Tongue (tissue), 1 donor: ENCODE measurements at regions not wholly inside any gene's neighbourhood (a gene's known extent, or its start where the extent isn't known, plus 50 kb on each side); places are given as distances from the start of the nearest gene placed in this dataset.

Experiments
- DNase-seq: peaks from one replicate; pipeline ENCODE4 v3.0.0-alpha.2; 2015

DNA sequence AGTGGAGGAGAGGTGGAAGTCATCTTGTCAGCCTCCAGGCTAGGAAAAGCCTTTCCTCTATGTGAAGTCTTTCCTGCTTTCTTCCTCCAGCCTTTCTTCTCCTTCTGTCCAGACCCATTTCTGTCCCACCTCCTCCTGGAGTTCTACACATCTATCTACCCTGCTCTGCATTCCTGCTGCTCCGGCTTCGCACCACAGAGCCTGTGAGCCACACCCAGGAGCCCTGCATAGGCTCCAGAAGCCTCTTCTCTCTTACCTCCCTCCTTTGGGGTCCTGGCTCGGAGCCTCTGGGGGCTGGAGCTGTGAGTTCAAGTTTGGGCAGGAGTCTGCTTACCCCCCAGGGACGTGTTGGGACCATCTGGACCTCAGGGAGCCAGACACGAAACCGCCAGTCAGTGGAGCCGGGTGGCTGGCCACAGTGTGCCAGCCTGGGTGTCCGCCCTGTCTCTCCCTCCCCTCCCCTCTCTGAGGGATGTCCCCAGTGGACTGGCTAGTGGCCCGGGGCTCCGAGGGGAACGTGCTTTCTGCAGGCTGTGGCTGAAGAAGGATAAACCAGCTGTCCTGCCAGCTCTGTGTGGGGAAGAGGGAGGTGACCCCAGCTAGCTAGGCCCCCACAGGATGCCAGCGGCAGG lies 99.2 kb downstream of the VEGFA start:
- DNase-seq, result no peak

- no peak for DNase-seq
These were observed 98.5 kb downstream of the VEGFA start for GRCh38 chr6:43868467-43868866.

- no peak for DNase-seq
These were observed 98.0 kb downstream of the VEGFA start for GRCh38 chr6:43867996-43868395.

GRCh38 chr6:43867246-43867645 lies 97.2 kb downstream of the VEGFA start:
- no peak for DNase-seq

DNA sequence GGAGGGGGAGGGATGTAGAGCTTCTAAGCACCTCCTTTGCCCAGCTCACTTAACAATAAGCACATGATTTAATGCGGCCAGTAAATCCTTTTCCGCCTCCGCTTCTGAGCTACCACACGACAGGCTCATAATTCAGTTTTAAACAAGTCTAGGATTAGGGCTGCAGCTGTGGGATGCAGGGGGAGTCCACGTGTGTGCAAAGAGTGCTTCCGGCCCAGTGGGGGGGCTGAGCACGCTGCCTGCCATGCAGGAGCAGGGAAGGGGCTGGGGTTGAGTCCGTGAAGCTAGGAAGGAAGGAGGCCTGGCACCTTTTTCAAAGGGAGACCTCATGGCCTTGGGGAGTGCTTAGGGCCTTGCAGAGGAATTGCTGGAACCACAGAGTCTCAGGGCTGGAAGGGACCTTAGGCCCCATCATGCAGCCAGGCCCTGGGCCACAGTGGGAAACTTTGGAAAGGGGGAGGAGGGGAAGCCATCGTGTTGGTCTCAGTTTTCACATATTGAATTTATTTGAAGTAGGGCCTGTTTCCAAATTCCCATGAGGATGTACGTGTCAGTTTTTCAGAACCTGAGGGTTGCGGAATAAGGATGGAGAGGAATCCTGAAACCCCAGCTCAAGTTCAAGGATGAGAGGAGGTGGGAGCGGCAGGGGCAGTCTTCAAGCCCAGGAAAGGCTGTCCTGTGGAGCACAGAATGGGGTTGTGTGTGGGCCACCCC lies 96.1 kb downstream of the VEGFA start:
- peak; percentile 82 for DNase-seq

DNA sequence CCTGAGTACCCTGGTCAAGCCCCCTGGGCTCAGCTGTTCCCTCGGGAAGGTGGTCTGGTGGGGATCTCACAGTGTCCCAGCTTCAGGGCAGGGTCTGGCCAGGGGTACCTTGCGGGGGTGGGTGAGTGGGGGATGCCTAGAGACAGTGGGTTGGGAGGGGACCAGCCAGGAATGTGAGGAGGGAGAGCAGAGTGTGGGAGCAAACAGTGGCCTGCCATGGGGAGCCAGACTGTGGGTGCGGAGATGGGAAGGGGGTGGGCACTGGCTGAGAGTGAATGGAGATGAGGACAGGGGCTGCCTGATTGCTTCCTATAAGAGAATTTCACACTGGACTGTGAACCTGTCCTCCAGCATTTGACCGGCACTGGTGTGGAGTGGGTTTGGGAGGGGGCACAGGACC lies 95.1 kb downstream of the VEGFA start:
- DNase-seq, result no peak

- DNase-seq, result no peak
These were observed 92.9 kb downstream of the VEGFA start for GRCh38 chr6:43862925-43863324.

GRCh38 chr6:43861212-43861894 lies 91.3 kb downstream of the VEGFA start:
- no peak for DNase-seq

GRCh38 chr6:43860285-43860684 lies 90.3 kb downstream of the VEGFA start:
- peak; percentile 39 for DNase-seq

- peak; percentile 43 for DNase-seq
These were observed 89.2 kb downstream of the VEGFA start for GRCh38 chr6:43859213-43859612.

DNA sequence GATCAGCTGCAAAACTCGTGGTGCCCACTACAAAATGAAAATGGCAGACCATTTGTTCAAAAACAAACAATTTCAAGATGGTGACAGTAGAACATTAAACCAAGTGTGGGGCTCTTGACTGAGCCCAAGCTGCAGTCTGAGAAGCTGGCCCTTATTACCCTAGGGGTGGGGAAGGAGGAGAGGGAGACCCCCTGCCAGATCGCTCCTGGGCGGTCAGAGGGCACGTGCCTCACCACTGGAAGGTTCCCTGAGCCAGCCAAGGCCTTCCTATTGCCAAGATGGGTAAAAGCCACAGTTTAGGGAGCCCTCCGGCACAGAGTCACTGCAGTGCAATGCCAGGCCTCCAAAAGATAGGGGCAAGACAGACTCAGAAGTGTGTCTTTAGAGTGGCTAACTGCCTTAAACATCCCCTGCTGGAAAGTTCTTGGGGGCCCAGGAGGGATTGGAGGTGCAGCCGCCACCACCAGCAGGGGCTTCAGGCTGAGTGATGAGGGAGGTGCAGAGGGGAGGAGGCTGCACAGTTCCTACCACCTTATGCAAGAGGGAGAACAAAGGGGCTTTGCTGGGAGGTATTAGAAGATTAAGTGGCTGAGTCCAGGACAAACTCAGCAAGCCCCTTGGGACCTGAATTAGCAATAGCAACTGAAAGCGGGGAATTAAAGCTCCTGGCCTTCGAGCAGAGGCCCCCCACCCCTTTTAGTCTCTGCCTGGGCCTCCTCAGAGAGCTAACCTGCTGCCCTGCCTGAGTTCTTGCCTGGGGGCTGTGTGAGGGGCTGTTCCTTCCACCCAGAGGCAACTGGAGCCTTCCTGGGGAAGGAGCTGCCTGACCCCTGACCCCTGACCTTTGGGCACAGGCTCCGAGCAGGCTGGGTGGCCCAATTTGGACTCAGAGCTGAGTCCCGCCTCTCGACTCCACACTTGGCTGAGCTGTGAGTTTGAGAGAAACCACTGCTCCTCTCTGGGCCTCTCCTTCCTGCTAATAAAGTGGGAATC lies 88.4 kb downstream of the VEGFA start:
- DNase-seq, result no peak

GRCh38 chr6:43856005-43856765 lies 86.2 kb downstream of the VEGFA start:
- peak; percentile 36 for DNase-seq

GRCh38 chr6:43855247-43855646 lies 85.2 kb downstream of the VEGFA start:
- DNase-seq, result no peak

- DNase-seq, result no peak
These were observed 83.1 kb downstream of the VEGFA start for GRCh38 chr6:43853066-43853650.

- no peak for DNase-seq
These were observed 82.4 kb downstream of the VEGFA start for GRCh38 chr6:43852350-43852864.

DNA sequence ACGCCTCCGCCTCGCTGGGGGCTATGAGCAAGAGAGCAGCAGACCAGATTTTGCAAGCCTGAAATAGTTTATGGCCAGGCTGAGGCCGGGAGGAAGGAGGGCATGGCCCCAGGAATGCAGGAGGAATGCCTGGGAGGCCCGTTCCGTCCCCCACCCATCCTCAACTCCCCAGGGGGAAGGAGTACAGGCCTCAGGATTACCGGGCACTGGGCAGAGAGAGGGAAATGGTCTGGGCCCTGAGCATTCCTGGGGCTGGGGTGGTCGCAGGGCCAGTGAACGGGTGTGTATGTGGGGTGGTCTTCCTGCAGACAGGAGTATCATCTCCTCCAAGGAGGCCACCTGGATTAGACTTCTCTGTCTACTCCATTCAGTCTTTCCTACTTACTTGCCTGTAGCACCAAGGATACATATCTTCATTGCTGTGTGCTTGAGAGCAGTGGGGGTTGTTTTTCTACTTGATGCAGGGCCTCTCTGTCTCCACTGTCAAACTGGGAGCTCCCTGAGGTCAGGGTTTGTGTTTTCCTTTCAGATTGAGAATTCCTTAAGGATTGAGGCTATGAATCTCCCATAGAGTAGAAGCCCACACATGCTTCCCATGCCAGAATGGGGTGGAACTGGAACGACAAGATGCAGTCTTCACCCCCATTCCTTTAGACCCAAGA lies 81.3 kb downstream of the VEGFA start:
- no peak for DNase-seq

DNA sequence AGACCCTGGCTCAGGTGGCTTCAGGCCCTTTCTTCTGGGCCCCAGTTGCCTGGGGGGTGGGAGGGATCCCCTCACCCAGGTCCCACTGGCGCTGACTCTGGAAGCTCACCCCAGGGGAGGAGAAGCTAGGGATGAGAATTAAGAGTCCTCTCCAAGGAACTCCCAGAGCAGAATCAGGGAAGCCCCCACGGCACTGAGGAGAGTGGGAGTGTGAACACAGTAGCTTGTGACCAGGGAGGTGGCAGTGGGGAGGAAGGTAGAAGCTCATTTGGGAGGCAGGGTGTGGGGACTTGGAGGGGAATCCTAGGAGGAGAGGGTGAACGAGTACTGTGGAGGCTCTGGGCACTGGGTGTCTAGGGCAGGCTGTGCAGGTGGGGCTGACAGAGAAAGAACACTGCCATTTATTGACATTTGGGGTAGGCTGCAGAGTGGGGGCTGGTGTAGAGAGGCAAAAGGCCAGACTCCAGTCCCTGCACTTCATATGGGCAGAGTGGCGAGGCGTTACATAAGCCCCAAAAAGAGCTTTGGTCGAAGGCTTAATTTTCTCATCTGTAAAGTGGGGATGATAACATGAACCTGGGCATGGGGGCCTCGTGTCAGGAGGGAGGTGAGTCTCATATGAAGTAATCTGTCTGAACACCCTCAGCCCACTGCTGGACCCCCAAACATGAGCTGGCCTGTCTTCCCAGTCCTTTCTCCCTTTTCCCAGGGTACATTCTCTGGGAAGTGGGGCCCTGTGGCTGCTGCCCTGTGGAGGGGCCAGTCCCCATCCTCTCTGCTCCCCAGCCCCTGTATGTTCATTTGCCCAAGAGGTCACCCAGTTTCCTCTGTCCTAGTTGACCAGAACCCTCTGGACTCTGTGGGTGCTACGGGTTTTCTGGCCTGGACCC lies 80.5 kb downstream of the VEGFA start:
- DNase-seq, result no peak

GRCh38 chr6:43849844-43850243 lies 79.8 kb downstream of the VEGFA start:
- no peak for DNase-seq

GRCh38 chr6:43848671-43849391 lies 78.8 kb downstream of the VEGFA start:
- DNase-seq, result no peak
